ENCODE measurements at regions not wholly inside any gene's neighbourhood (a gene's known extent, or its start where the extent isn't known, plus 50 kb on each side); places are given as distances from the start of the nearest gene placed in this dataset.
A peak's percentile ranks its signal among the peaks of the same experiment; 100 is the strongest.

DNA sequence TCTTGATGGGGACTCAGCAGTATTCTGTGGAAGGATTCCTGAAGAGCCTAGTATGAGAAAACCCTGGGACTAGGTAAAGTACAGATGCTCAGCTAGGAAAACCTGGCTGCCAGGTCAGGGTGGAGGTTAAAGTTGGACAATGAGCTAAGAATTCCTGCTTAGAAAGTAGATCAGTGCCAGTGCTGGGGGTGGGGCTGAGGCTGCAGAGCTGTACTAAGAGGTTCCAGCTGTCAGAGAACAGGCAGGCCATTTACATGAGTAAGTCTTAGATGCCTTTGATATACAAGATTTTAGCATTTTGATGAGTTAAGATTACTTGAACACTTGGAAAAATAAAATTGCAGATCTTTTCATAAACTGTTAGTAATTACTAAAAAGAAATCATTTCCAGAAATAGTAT, 332.3 kb upstream of the NUDT12 start:
- peak; percentile 98 for ATAC-seq
- TF ChIP-seq ESRRG (CRISPR knock-in tag; IDR thresholded peaks at IDR 0.05) = no peak
- no peak for TF ChIP-seq ARNTL (CRISPR knock-in tag; IDR thresholded peaks at IDR 0.05; ENCODE audit: borderline replicate concordance, low read depth)
- no peak for TF ChIP-seq ZFP3 (CRISPR knock-in tag; IDR thresholded peaks at IDR 0.05)
- no peak for TF ChIP-seq GLIS3 (CRISPR knock-in tag; IDR thresholded peaks at IDR 0.05)
- TF ChIP-seq ZNF8 (CRISPR knock-in tag; IDR thresholded peaks at IDR 0.05) = no peak
- TF ChIP-seq BACH2 (CRISPR knock-in tag; IDR thresholded peaks at IDR 0.05; ENCODE audit: borderline replicate concordance) = no peak
- TF ChIP-seq, protein P1, sequence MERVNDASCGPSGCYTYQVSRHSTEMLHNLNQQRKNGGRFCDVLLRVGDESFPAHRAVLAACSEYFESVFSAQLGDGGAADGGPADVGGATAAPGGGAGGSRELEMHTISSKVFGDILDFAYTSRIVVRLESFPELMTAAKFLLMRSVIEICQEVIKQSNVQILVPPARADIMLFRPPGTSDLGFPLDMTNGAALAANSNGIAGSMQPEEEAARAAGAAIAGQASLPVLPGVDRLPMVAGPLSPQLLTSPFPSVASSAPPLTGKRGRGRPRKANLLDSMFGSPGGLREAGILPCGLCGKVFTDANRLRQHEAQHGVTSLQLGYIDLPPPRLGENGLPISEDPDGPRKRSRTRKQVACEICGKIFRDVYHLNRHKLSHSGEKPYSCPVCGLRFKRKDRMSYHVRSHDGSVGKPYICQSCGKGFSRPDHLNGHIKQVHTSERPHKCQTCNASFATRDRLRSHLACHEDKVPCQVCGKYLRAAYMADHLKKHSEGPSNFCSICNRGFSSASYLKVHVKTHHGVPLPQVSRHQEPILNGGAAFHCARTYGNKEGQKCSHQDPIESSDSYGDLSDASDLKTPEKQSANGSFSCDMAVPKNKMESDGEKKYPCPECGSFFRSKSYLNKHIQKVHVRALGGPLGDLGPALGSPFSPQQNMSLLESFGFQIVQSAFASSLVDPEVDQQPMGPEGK (CRISPR knock-in tag; IDR thresholded peaks at IDR 0.05; ENCODE audit: borderline replicate concordance) = no peak
- no peak for TF ChIP-seq PPARA (CRISPR knock-in tag; IDR thresholded peaks at IDR 0.05; ENCODE audit: borderline replicate concordance)
- no peak for TF ChIP-seq ZFP30 (CRISPR knock-in tag; IDR thresholded peaks at IDR 0.05)
- no peak for TF ChIP-seq OSR1 (CRISPR knock-in tag; IDR thresholded peaks at IDR 0.05)
- TF ChIP-seq ZNF565 (CRISPR knock-in tag; conservative IDR thresholded peaks at IDR 0.05; ENCODE audit: low read depth) = no peak
- no peak for TF ChIP-seq TOX (CRISPR knock-in tag; IDR thresholded peaks at IDR 0.05; ENCODE audit: borderline replicate concordance)
- TF ChIP-seq ZNF70 (CRISPR knock-in tag; IDR thresholded peaks at IDR 0.05) = no peak
- no peak for TF ChIP-seq ISL1 (CRISPR knock-in tag; IDR thresholded peaks at IDR 0.05)
- TF ChIP-seq RARB (CRISPR knock-in tag; IDR thresholded peaks at IDR 0.05) = no peak
- TF ChIP-seq, protein P2, sequence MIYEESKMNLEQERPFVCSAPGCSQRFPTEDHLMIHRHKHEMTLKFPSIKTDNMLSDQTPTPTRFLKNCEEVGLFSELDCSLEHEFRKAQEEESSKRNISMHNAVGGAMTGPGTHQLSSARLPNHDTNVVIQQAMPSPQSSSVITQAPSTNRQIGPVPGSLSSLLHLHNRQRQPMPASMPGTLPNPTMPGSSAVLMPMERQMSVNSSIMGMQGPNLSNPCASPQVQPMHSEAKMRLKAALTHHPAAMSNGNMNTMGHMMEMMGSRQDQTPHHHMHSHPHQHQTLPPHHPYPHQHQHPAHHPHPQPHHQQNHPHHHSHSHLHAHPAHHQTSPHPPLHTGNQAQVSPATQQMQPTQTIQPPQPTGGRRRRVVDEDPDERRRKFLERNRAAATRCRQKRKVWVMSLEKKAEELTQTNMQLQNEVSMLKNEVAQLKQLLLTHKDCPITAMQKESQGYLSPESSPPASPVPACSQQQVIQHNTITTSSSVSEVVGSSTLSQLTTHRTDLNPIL (CRISPR knock-in tag; IDR thresholded peaks at IDR 0.05; ENCODE audit: low read depth) = no peak
- no peak for TF ChIP-seq CSDC2 (CRISPR knock-in tag; IDR thresholded peaks at IDR 0.05)
- TF ChIP-seq SNAI2 (CRISPR knock-in tag; IDR thresholded peaks at IDR 0.05) = no peak

GRCh38 chr5:103891151-103891550, 328.6 kb upstream of the NUDT12 start:
- ATAC-seq = no peak
- TF ChIP-seq, protein P3, sequence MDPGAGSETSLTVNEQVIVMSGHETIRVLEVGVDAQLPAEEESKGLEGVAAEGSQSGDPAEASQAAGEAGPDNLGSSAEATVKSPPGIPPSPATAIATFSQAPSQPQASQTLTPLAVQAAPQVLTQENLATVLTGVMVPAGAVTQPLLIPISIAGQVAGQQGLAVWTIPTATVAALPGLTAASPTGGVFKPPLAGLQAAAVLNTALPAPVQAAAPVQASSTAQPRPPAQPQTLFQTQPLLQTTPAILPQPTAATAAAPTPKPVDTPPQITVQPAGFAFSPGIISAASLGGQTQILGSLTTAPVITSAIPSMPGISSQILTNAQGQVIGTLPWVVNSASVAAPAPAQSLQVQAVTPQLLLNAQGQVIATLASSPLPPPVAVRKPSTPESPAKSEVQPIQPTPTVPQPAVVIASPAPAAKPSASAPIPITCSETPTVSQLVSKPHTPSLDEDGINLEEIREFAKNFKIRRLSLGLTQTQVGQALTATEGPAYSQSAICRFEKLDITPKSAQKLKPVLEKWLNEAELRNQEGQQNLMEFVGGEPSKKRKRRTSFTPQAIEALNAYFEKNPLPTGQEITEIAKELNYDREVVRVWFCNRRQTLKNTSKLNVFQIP (CRISPR knock-in tag; IDR thresholded peaks at IDR 0.05; ENCODE audit: borderline replicate concordance, low read depth) = no peak
- no peak for TF ChIP-seq RARB (CRISPR knock-in tag; IDR thresholded peaks at IDR 0.05)
- no peak for TF ChIP-seq TCF4 (CRISPR knock-in tag; IDR thresholded peaks at IDR 0.05; ENCODE audit: borderline replicate concordance)
- TF ChIP-seq, protein P2 (CRISPR knock-in tag; IDR thresholded peaks at IDR 0.05; ENCODE audit: low read depth) = no peak
- TF ChIP-seq OSR1 (CRISPR knock-in tag; IDR thresholded peaks at IDR 0.05) = no peak
- TF ChIP-seq ZNF8 (CRISPR knock-in tag; IDR thresholded peaks at IDR 0.05) = no peak
- no peak for TF ChIP-seq ZNF70 (CRISPR knock-in tag; IDR thresholded peaks at IDR 0.05)
- TF ChIP-seq ARNTL (CRISPR knock-in tag; IDR thresholded peaks at IDR 0.05; ENCODE audit: borderline replicate concordance, low read depth) = no peak
- TF ChIP-seq, protein P4, sequence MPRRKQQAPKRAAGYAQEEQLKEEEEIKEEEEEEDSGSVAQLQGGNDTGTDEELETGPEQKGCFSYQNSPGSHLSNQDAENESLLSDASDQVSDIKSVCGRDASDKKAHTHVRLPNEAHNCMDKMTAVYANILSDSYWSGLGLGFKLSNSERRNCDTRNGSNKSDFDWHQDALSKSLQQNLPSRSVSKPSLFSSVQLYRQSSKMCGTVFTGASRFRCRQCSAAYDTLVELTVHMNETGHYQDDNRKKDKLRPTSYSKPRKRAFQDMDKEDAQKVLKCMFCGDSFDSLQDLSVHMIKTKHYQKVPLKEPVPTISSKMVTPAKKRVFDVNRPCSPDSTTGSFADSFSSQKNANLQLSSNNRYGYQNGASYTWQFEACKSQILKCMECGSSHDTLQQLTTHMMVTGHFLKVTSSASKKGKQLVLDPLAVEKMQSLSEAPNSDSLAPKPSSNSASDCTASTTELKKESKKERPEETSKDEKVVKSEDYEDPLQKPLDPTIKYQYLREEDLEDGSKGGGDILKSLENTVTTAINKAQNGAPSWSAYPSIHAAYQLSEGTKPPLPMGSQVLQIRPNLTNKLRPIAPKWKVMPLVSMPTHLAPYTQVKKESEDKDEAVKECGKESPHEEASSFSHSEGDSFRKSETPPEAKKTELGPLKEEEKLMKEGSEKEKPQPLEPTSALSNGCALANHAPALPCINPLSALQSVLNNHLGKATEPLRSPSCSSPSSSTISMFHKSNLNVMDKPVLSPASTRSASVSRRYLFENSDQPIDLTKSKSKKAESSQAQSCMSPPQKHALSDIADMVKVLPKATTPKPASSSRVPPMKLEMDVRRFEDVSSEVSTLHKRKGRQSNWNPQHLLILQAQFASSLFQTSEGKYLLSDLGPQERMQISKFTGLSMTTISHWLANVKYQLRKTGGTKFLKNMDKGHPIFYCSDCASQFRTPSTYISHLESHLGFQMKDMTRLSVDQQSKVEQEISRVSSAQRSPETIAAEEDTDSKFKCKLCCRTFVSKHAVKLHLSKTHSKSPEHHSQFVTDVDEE (CRISPR knock-in tag; IDR thresholded peaks at IDR 0.05) = no peak
- no peak for TF ChIP-seq ZFP30 (CRISPR knock-in tag; IDR thresholded peaks at IDR 0.05)
- TF ChIP-seq ZNF565 (CRISPR knock-in tag; conservative IDR thresholded peaks at IDR 0.05; ENCODE audit: low read depth) = no peak
- no peak for TF ChIP-seq ISL1 (CRISPR knock-in tag; IDR thresholded peaks at IDR 0.05)
- no peak for TF ChIP-seq PPARA (CRISPR knock-in tag; IDR thresholded peaks at IDR 0.05; ENCODE audit: borderline replicate concordance)

- ATAC-seq = no peak
- TF ChIP-seq ZNF8 (CRISPR knock-in tag; IDR thresholded peaks at IDR 0.05) (no peak), SNAI2 (CRISPR knock-in tag; IDR thresholded peaks at IDR 0.05) (no peak), ZFP30 (CRISPR knock-in tag; IDR thresholded peaks at IDR 0.05) (no peak), RARB (CRISPR knock-in tag; IDR thresholded peaks at IDR 0.05) (no peak), BACH2 (CRISPR knock-in tag; IDR thresholded peaks at IDR 0.05; ENCODE audit: borderline replicate concordance) (no peak), ZNF70 (CRISPR knock-in tag; IDR thresholded peaks at IDR 0.05) (no peak), TCF4 (CRISPR knock-in tag; IDR thresholded peaks at IDR 0.05; ENCODE audit: borderline replicate concordance) (no peak), ZC3H10 (CRISPR knock-in tag; IDR thresholded peaks at IDR 0.05) (no peak), CSDC2 (CRISPR knock-in tag; IDR thresholded peaks at IDR 0.05) (no peak)
- TF ChIP-seq, protein P2 (CRISPR knock-in tag; IDR thresholded peaks at IDR 0.05; ENCODE audit: low read depth) = no peak
- TF ChIP-seq, protein P1 (CRISPR knock-in tag; IDR thresholded peaks at IDR 0.05; ENCODE audit: borderline replicate concordance) = no peak
These were observed 327.7 kb upstream of the NUDT12 start for GRCh38 chr5:103890313-103890712.
